H1 (cell line): ENCODE measurements at regions not wholly inside any gene's neighbourhood (a gene's known extent, or its start where the extent isn't known, plus 50 kb on each side); places are given as distances from the start of the nearest gene placed in this dataset.

Experiments
- CTCF ChIA-PET: fragments of 300-600 bp; sonication (Branson Sonifier 250); formaldehyde crosslinking; loops from one replicate; lab custom pipeline; 2021; ENCODE audit not compliant: partially characterized antibody; lab: Charles Lee
- POLR2A ChIA-PET: fragments of 300-600 bp; sonication (Branson Sonifier 250); formaldehyde crosslinking; loops from one replicate; lab custom pipeline; 2021; ENCODE audit warnings: inconsistent platforms; ENCODE audit not compliant: partially characterized antibody; lab: Charles Lee
- DNase-seq, 2 experiments: peaks; one replicate each; pipeline versions ENCODE4 v3.0.0 to v3.0.0-alpha.2; 2010 to 2022; ENCODE audit warnings: low spot score in 2 of 2, low read depth in 1 of 2, mixed read lengths in 1 of 2
- FAIRE-seq: peaks from 2 replicates; lab custom pipeline; 2011; peaks lifted over from hg19 to GRCh38; lab: Jason Lieb, UNC
- H2AFZ ChIP-seq: 2 replicates; pipeline ENCODE4 v1.8.1; 2012; ENCODE audit warnings: low read length, inconsistent platforms
- H2AK5ac ChIP-seq: 2 replicates; pipeline ENCODE4 v1.6.1; 2013; ENCODE audit warnings: low read depth, low read length
- H2BK120ac ChIP-seq: replicated peaks from 2 replicates; pipeline ENCODE3; 2013; ENCODE audit warnings: low read depth, low read length, inconsistent platforms
- H2BK12ac ChIP-seq: 2 replicates; pipeline ENCODE4 v1.6.1; 2013; ENCODE audit warnings: low read depth, low read length
- H2BK15ac ChIP-seq: 2 replicates; pipeline ENCODE4 v1.6.1; 2013; ENCODE audit warnings: low read length
- H2BK20ac ChIP-seq: 2 replicates; pipeline ENCODE4 v1.6.1; 2013; ENCODE audit warnings: low read length
- H2BK5ac ChIP-seq: 2 replicates; pipeline ENCODE4 v1.6.1; 2013; ENCODE audit warnings: low read depth, low read length
- H3K14ac ChIP-seq: 2 replicates; pipeline ENCODE4 v1.6.1; 2013; ENCODE audit warnings: inconsistent platforms; ENCODE audit not compliant: insufficient read length
- H3K18ac ChIP-seq: 2 replicates; pipeline ENCODE4 v1.6.1; 2013; ENCODE audit warnings: low read length; ENCODE audit errors: extremely low read depth
- H3K23ac ChIP-seq: 2 replicates; pipeline ENCODE4 v1.6.1; 2013; ENCODE audit warnings: inconsistent platforms; ENCODE audit not compliant: insufficient read length
- H3K23me2 ChIP-seq: 2 replicates; pipeline ENCODE4 v1.6.1; 2013; ENCODE audit warnings: low read depth, low read length
- H3K27ac ChIP-seq: 2 replicates; pipeline ENCODE4 v1.6.1; 2011; ENCODE audit warnings: low read depth, low read length, inconsistent platforms
- H3K27me3 ChIP-seq, 4 experiments: replicated peaks in 1 of 4; 1 replicate in 1 of 4; 2 replicates in 3 of 4; pipeline versions ENCODE4 v1.6.1 to v1.8.1; 2011 to 2013; ENCODE audit warnings: low read length in 3 of 4, mild to moderate bottlenecking in 3 of 4, inconsistent platforms in 2 of 4, mixed read lengths in 2 of 4, moderate library complexity in 1 of 4; ENCODE audit not compliant: control insufficient read depth in 3 of 4, insufficient read depth in 3 of 4; ENCODE audit errors: extremely low read depth in 1 of 4
- H3K36me3 ChIP-seq, 4 experiments: 2 replicates each; pipeline versions ENCODE4 v1.6.1 to v1.8.1; 2011 to 2013; ENCODE audit warnings: mild to moderate bottlenecking in 4 of 4, low read length in 3 of 4, moderate library complexity in 2 of 4, control low read depth in 1 of 4, inconsistent platforms in 1 of 4; ENCODE audit not compliant: insufficient read depth in 4 of 4, control insufficient read depth in 2 of 4
- H3K4ac ChIP-seq: replicated peaks from 2 replicates; pipeline ENCODE3; 2013; ENCODE audit warnings: low read length, low read depth, mixed read lengths, inconsistent platforms; ENCODE audit not compliant: insufficient read length
- H3K4me1 ChIP-seq, 4 experiments: replicated peaks in 1 of 4; 1 replicate in 1 of 4; 2 replicates in 3 of 4; pipeline versions ENCODE4 v1.6.1 to v1.8.1; 2011 to 2013; ENCODE audit warnings: low read length in 3 of 4, inconsistent platforms in 2 of 4, mixed read lengths in 1 of 4; ENCODE audit not compliant: insufficient read depth in 4 of 4, control insufficient read depth in 3 of 4
- H3K4me2 ChIP-seq, 2 experiments: 2 replicates each; pipeline versions ENCODE4 v1.6.1 to v1.8.1; 2011 to 2013; ENCODE audit warnings: low read depth in 2 of 2, low read length in 2 of 2, control low read depth in 1 of 2, inconsistent platforms in 1 of 2, mild to moderate bottlenecking in 1 of 2; ENCODE audit not compliant: insufficient read depth in 1 of 2
- H3K4me3 ChIP-seq, 4 experiments: fragments of 200-600, 300-600 bp in 1 of 4; sonication (generic), shearing (Covaris generic), sonication (Bioruptor Twin) in 1 of 4; 2 replicates each; pipeline versions ENCODE4 v1.5.1 to v1.8.1; 2011 to 2016; ENCODE audit warnings: low read length in 4 of 4, low read depth in 3 of 4, control low read depth in 2 of 4, inconsistent platforms in 2 of 4, mild to moderate bottlenecking in 2 of 4, mixed read lengths in 1 of 4, moderate library complexity in 1 of 4; ENCODE audit not compliant: insufficient read depth in 2 of 4; ENCODE audit errors: extremely low read depth in 1 of 4
- H3K56ac ChIP-seq: replicated peaks from 2 replicates; pipeline ENCODE3; 2013; ENCODE audit warnings: low read depth, mild to moderate bottlenecking, mixed read lengths, low read length, inconsistent platforms; ENCODE audit not compliant: insufficient read length
- H3K79me1 ChIP-seq: 2 replicates; pipeline ENCODE4 v1.6.1; 2013; ENCODE audit warnings: low read depth, low read length, control low read depth
- H3K79me2 ChIP-seq, 2 experiments: 2 replicates each; pipeline versions ENCODE4 v1.6.1 to v1.8.1; 2012 to 2013; ENCODE audit warnings: low read length in 2 of 2, mild to moderate bottlenecking in 2 of 2, inconsistent platforms in 1 of 2; ENCODE audit not compliant: insufficient read depth in 2 of 2, control insufficient read depth in 1 of 2
- H3K9ac ChIP-seq, 4 experiments: replicated peaks in 1 of 4; 1 replicate in 1 of 4; 2 replicates in 3 of 4; pipeline versions ENCODE4 v1.6.1 to v1.8.1; 2011 to 2013; ENCODE audit warnings: low read depth in 3 of 4, low read length in 3 of 4, control low read depth in 2 of 4, mild to moderate bottlenecking in 2 of 4, moderate library complexity in 2 of 4, inconsistent platforms in 1 of 4; ENCODE audit errors: extremely low read depth in 1 of 4
- H3K9me3 ChIP-seq, 2 experiments: 2 replicates each; pipeline versions ENCODE4 v1.6.1 to v1.8.1; 2012 to 2013; ENCODE audit warnings: mild to moderate bottlenecking in 2 of 2, moderate library complexity in 2 of 2, control low read depth in 1 of 2, inconsistent platforms in 1 of 2, low read depth in 1 of 2, low read length in 1 of 2, mixed read lengths in 1 of 2; ENCODE audit not compliant: insufficient read depth in 2 of 2
- H4K20me1 ChIP-seq, 2 experiments: replicated peaks in 1 of 2; 2 replicates each; pipeline versions ENCODE3 to v1.8.1; 2011 to 2013; ENCODE audit warnings: inconsistent platforms in 2 of 2, low read length in 2 of 2, mild to moderate bottlenecking in 1 of 2; ENCODE audit not compliant: insufficient read depth in 2 of 2, control insufficient read depth in 1 of 2
- H4K5ac ChIP-seq: 2 replicates; pipeline ENCODE4 v1.6.1; 2013; ENCODE audit warnings: low read length, low read depth, mixed read lengths, inconsistent platforms; ENCODE audit not compliant: insufficient read length
- H4K8ac ChIP-seq: 2 replicates; pipeline ENCODE4 v1.8.0; 2013; ENCODE audit warnings: mild to moderate bottlenecking, moderate library complexity, low read length, inconsistent platforms; ENCODE audit not compliant: insufficient read depth; ENCODE audit errors: extremely low read depth
- H4K91ac ChIP-seq: replicated peaks from 2 replicates; pipeline ENCODE3; 2013; ENCODE audit warnings: low read length, mixed read lengths, inconsistent platforms; ENCODE audit not compliant: insufficient read length
- ASH2L ChIP-seq: fragments of 200-600, 300-600 bp; sonication (generic); IDR thresholded peaks from one replicate; pipeline ENCODE4 v1.7.1; 2017; ENCODE audit warnings: low read length
- BCL11A ChIP-seq, 2 experiments: IDR thresholded peaks; one replicate each; pipeline ENCODE4 v1.6.1; 2011; ENCODE audit warnings: low read depth in 2 of 2, low read length in 2 of 2, mild to moderate bottlenecking in 2 of 2
- CREB1 ChIP-seq: IDR thresholded peaks from 2 replicates; pipeline ENCODE4 v1.6.1; 2012; ENCODE audit warnings: inconsistent platforms
- E2F6 ChIP-seq: IDR thresholded peaks from 2 replicates; pipeline ENCODE4 v1.6.1; 2012; ENCODE audit warnings: inconsistent platforms
- FOSL1 ChIP-seq: IDR thresholded peaks from 2 replicates; pipeline ENCODE4 v1.6.1; 2011; ENCODE audit warnings: mild to moderate bottlenecking, low read depth, low read length, moderate library complexity; ENCODE audit not compliant: insufficient read depth
- GABPA ChIP-seq: IDR thresholded peaks from 2 replicates; pipeline ENCODE4 v1.6.1; 2011; ENCODE audit warnings: mild to moderate bottlenecking, low read length, moderate library complexity, borderline replicate concordance; ENCODE audit not compliant: insufficient read depth
- KDM1A ChIP-seq: fragments of 200-600, 300-600 bp; sonication (generic); IDR thresholded peaks from 2 replicates; pipeline ENCODE4 v1.7.1; 2016; ENCODE audit warnings: mild to moderate bottlenecking, low read length, borderline replicate concordance
- PHF8 ChIP-seq: fragments of 200-600 bp; sonication (generic); conservative IDR thresholded peaks from 2 replicates; pipeline ENCODE4 v1.7.1; 2012; ENCODE audit warnings: low read depth, mild to moderate bottlenecking, inconsistent platforms, low read length, moderate library complexity
- POU5F1 ChIP-seq: IDR thresholded peaks from 2 replicates; pipeline ENCODE4 v1.6.1; 2011; ENCODE audit warnings: low read depth, mild to moderate bottlenecking, low read length, moderate library complexity
- RAD21 ChIP-seq, 2 experiments: IDR thresholded peaks in 1 of 2; conservative IDR thresholded peaks in 1 of 2; 2 replicates each; pipeline ENCODE4 v1.6.1; 2011; ENCODE audit warnings: low read depth in 2 of 2, low read length in 2 of 2, improper control_type of control experiment in 1 of 2, inconsistent platforms in 1 of 2, mild to moderate bottlenecking in 1 of 2, moderate library complexity in 1 of 2
- SRF ChIP-seq: IDR thresholded peaks from 2 replicates; pipeline ENCODE4 v1.6.1; 2011; ENCODE audit warnings: mild to moderate bottlenecking, low read depth, low read length, moderate library complexity
- SUZ12 ChIP-seq: fragments of 200-600 bp; sonication (generic); IDR thresholded peaks from 2 replicates; pipeline ENCODE4 v1.6.1; 2012; ENCODE audit warnings: mild to moderate bottlenecking, inconsistent platforms, low read length, moderate library complexity, mixed read lengths
- WGBS, 2 experiments: shearing (Covaris generic) in 1 of 2; methylation state at CpG; one replicate each; pipeline versions ENCODE4 v1.1.6 to v1.1.7; 2013 to 2015; ENCODE audit warnings: low lambda C conversion rate in 2 of 2, mixed read lengths in 2 of 2, inconsistent platforms in 1 of 2, low coverage in 1 of 2, missing lambda C conversion rate in 1 of 2; ENCODE audit not compliant: insufficient replicate concordance in 2 of 2, insufficient coverage in 1 of 2, insufficient read length in 1 of 2; ENCODE audit errors: extremely low coverage in 1 of 2, missing lambda C conversion rate in 1 of 2; 5-methylcytosine and 5-hydroxymethylcytosine counted together

DNA sequence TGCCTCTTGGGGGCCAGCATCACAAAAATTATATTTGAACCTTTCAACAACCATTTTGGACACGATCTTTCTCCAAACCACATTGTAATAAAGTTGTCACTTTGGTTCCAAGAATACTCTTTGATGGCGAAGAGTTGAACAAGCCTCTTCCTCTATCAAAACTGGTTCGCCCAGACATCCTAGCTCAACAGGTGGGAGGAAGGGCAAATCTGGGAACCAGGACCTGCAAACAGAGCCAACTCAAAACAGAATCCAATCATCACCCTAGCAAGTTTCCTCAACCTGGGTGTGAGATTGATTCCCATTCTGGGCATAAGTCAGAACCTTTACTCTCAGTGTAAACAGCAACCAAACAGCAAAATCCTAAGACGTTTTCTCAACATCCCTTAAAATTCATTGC is 141.2 kb upstream of the RREB1 start:
- no peak for TF ChIP-seq KDM1A
- no peak for TF ChIP-seq SUZ12
- TF ChIP-seq RAD21 (IDR thresholded peaks at IDR 0.05 in 1 of 2, conservative IDR thresholded peaks at IDR 0.05 in 1 of 2; ENCODE audit: low read depth in 2 of 2, low read length in 2 of 2) = no peak
- no peak for TF ChIP-seq PHF8
- no peak for TF ChIP-seq FOSL1
- TF ChIP-seq GABPA = no peak
- no peak for TF ChIP-seq POU5F1
- no peak for TF ChIP-seq BCL11A (IDR thresholded peaks at IDR 0.05; ENCODE audit: low read depth in 2 of 2, low read length in 2 of 2)
- no peak for TF ChIP-seq CREB1
- no peak for TF ChIP-seq E2F6
- TF ChIP-seq SRF = no peak
- TF ChIP-seq ASH2L = no peak
- no peaks in the 10 kb centered on the region for H3K36me3 ChIP-seq
- no peaks in the 10 kb centered on the region for H3K9me3 ChIP-seq
- no peaks in the 10 kb centered on the region for H4K20me1 ChIP-seq
- no peak overlapping the region for H4K5ac ChIP-seq
- no peak overlapping the region for H2BK12ac ChIP-seq
- no peak overlapping the region for H2AK5ac ChIP-seq
- no peaks in the 10 kb centered on the region; a peak in 1 of 7 replicates for H3K4me1 ChIP-seq
- H3K27me3 ChIP-seq = no peaks in the 10 kb centered on the region
- H3K18ac ChIP-seq = no peak overlapping the region
- H2BK5ac ChIP-seq = no peak overlapping the region
- POLR2A ChIA-PET = no interaction called here
- no peak overlapping the region for H3K56ac ChIP-seq
- no peak overlapping the region for H4K8ac ChIP-seq
- no peak overlapping the region for H3K4me3 ChIP-seq
- WGBS, 2 experiments = 88% methylated on average over 4 of the region's 4 CpGs; no CpG with 5 or more reads in 1 of the 2 experiments
- no peak overlapping the region for H3K23ac ChIP-seq
- DNase-seq = no peak
- CTCF ChIA-PET = interaction anchor here (0.9 kb wide), 1 partner anchor 178 kb away, joined by 3 read pairs; no protein-coding TSS in a partner anchor
- H2AFZ ChIP-seq = no peak overlapping the region
- H3K14ac ChIP-seq = no peak overlapping the region
- H4K91ac ChIP-seq = no peak overlapping the region
- H3K79me1 ChIP-seq = no peaks in the 10 kb centered on the region
- no peak overlapping the region for H3K4me2 ChIP-seq
- no peak overlapping the region for H2BK20ac ChIP-seq
- no peaks in the 10 kb centered on the region for H3K79me2 ChIP-seq
- H3K27ac ChIP-seq = no peak overlapping the region
- FAIRE-seq = no peak
- no peaks in the 10 kb centered on the region for H3K23me2 ChIP-seq
- H3K9ac ChIP-seq = no peak overlapping the region
- no peak overlapping the region for H2BK15ac ChIP-seq
- H3K4ac ChIP-seq = no peak overlapping the region
- H2BK120ac ChIP-seq = no peak overlapping the region
